ENCODE measurements at regions not wholly inside any gene's neighbourhood (a gene's known extent, or its start where the extent isn't known, plus 50 kb on each side); places are given as distances from the start of the nearest gene placed in this dataset.
"Not testable (repeated sequence)": the region's sequence is repeated elsewhere in the genome, so short reads cannot be mapped to it uniquely, and the experiment has no call there.

DNA sequence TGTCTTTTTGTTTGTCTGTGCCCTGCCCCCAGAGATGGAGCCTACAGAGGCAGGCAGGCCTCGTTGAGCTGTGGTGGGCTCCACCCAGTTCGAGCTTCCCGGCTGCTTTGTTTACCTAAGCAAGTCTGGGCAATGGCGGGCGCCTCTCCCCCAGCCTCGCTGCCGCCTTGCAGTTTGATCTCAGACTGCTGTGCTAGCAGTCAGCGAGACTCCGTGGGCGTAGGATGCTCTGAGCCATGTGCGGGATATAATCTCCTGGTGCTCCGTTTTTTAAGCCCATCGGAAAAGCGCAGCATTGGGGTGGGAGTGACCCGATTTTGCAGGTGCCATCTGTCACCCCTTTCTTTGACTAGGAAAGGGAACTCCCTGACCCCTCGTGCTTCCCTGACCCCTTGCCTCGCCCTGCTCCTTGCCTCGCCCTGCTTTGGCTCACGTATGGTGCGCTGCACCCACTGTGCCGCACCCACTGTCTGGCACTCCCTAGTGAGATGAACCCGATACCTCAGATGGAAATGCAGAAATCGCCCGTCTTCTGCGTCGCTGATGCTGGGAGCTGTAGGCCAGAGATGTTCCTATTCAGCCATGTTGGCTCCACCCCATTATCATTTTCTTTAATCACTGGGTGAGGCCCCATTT is 269.0 kb upstream of the RBMS1 start:
- CTCF ChIA-PET; in situ Hi-C loops (cut with HindIII; ENCODE audit: low pct_unique_long_range_greater_than_20kb, low sequenced_read_pairs); BruUV-seq (replicated peaks); POLR2A ChIA-PET; H3K4me1 ChIP-seq (ENCODE audit: control insufficient read depth, insufficient read depth, low read length); H3K9me3 ChIP-seq (ENCODE audit: control insufficient read depth, insufficient read depth, low read depth, low read length); ATAC-seq; DNase-seq (ENCODE audit: low read depth, low spot score); H3K36me3 ChIP-seq (ENCODE audit: control insufficient read depth, insufficient read depth, low read length); H3K27me3 ChIP-seq (ENCODE audit: control insufficient read depth, insufficient read depth, low read length); intact Hi-C loops (cut with micrococcal nuclease; ENCODE audit: unreplicated experiment); H3K27ac ChIP-seq (ENCODE audit: low read length); H3K4me3 ChIP-seq (ENCODE audit: low read depth in 2 of 2, low read length in 2 of 2): not testable (repeated sequence)

DNA sequence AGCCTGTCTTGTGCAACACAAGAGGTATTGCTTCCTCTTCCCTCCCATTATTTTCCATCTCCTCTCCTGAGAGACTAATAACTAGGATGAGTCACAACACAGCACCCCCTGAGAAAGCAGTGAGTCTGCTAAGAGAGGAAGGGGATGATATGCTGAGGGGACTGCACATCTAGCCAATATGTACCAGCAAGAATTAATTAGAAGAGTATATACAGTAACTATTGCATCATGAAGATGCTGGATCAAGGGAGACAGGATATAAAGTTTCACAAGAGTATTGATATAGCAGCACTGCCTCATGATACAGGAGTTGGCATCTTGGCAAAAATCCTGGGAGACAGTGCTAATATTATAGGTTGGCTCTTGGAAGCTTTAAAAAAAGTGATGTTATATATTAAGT is 289.9 kb upstream of the RBMS1 start:
- ChIA-PET POLR2A (no interaction called here), CTCF (no interaction called here)
- no peaks in the 10 kb centered on the region for H3K4me1 ChIP-seq (ENCODE audit: control insufficient read depth, insufficient read depth, low read length)
- H3K9me3 ChIP-seq (ENCODE audit: control insufficient read depth, insufficient read depth, low read depth, low read length), result no peaks in the 10 kb centered on the region
- ATAC-seq (no peak), DNase-seq (ENCODE audit: low read depth, low spot score) (no peak)
- H3K27me3 ChIP-seq (ENCODE audit: control insufficient read depth, insufficient read depth, low read length), result no peaks in the 10 kb centered on the region
- no peak overlapping the region for H3K4me3 ChIP-seq (ENCODE audit: low read depth in 2 of 2, low read length in 2 of 2)
- H3K36me3 ChIP-seq (ENCODE audit: control insufficient read depth, insufficient read depth, low read length), result no peaks in the 10 kb centered on the region
- no peak overlapping the region for H3K27ac ChIP-seq (ENCODE audit: low read length)
- no TSS peak for BruUV-seq (replicated peaks)
- in situ Hi-C loops (cut with HindIII; ENCODE audit: low pct_unique_long_range_greater_than_20kb, low sequenced_read_pairs), result no loop called here
- TF ChIP-seq, protein P1, sequence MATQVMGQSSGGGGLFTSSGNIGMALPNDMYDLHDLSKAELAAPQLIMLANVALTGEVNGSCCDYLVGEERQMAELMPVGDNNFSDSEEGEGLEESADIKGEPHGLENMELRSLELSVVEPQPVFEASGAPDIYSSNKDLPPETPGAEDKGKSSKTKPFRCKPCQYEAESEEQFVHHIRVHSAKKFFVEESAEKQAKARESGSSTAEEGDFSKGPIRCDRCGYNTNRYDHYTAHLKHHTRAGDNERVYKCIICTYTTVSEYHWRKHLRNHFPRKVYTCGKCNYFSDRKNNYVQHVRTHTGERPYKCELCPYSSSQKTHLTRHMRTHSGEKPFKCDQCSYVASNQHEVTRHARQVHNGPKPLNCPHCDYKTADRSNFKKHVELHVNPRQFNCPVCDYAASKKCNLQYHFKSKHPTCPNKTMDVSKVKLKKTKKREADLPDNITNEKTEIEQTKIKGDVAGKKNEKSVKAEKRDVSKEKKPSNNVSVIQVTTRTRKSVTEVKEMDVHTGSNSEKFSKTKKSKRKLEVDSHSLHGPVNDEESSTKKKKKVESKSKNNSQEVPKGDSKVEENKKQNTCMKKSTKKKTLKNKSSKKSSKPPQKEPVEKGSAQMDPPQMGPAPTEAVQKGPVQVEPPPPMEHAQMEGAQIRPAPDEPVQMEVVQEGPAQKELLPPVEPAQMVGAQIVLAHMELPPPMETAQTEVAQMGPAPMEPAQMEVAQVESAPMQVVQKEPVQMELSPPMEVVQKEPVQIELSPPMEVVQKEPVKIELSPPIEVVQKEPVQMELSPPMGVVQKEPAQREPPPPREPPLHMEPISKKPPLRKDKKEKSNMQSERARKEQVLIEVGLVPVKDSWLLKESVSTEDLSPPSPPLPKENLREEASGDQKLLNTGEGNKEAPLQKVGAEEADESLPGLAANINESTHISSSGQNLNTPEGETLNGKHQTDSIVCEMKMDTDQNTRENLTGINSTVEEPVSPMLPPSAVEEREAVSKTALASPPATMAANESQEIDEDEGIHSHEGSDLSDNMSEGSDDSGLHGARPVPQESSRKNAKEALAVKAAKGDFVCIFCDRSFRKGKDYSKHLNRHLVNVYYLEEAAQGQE (IDR thresholded peaks at IDR 0.05; ENCODE audit: insufficient read depth in 1 of 2, low read depth in 2 of 2, low read length in 1 of 2), result no peak
- TF ChIP-seq, protein P2, sequence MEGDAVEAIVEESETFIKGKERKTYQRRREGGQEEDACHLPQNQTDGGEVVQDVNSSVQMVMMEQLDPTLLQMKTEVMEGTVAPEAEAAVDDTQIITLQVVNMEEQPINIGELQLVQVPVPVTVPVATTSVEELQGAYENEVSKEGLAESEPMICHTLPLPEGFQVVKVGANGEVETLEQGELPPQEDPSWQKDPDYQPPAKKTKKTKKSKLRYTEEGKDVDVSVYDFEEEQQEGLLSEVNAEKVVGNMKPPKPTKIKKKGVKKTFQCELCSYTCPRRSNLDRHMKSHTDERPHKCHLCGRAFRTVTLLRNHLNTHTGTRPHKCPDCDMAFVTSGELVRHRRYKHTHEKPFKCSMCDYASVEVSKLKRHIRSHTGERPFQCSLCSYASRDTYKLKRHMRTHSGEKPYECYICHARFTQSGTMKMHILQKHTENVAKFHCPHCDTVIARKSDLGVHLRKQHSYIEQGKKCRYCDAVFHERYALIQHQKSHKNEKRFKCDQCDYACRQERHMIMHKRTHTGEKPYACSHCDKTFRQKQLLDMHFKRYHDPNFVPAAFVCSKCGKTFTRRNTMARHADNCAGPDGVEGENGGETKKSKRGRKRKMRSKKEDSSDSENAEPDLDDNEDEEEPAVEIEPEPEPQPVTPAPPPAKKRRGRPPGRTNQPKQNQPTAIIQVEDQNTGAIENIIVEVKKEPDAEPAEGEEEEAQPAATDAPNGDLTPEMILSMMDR (IDR thresholded peaks at IDR 0.05), result no peak
- TF ChIP-seq POLR2AphosphoS5 (IDR thresholded peaks at IDR 0.05; ENCODE audit: low read depth, low read length), result no peak
- no peak for TF ChIP-seq TCF7L2 (IDR thresholded peaks at IDR 0.05; ENCODE audit: low read depth, low read length)
- TF ChIP-seq SIN3A (IDR thresholded peaks at IDR 0.05; ENCODE audit: borderline replicate concordance, insufficient read depth, low read depth, low read length), result no peak
- intact Hi-C loops (cut with micrococcal nuclease; ENCODE audit: unreplicated experiment), result no loop called here

DNA sequence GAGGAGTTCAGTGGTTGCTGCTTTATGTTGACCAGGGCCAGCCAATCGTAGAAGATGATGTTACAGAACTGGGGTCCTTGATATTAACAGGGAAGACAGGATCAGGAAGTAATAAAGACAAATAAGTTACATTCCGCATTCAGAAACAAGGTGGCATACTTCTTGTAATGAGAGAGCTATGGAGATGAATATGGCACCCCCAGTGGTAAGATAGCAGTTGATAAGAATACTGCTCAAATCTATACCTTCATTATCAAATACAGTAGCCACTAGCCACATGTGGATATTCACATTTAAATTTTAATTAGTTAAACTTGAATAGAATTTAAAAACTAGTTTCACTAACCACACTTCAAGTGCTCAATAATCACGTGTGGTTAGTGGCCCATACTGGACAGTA is 290.4 kb upstream of the RBMS1 start:
- POLR2A ChIA-PET, result no interaction called here
- CTCF ChIA-PET, result no interaction called here
- in situ Hi-C loops (cut with HindIII; ENCODE audit: low pct_unique_long_range_greater_than_20kb, low sequenced_read_pairs) (no loop called here), intact Hi-C loops (cut with micrococcal nuclease; ENCODE audit: unreplicated experiment) (no loop called here)
- Histone ChIP-seq H3K27ac (ENCODE audit: low read length) (no peak overlapping the region), H3K9me3 (ENCODE audit: control insufficient read depth, insufficient read depth, low read depth, low read length) (no peaks in the 10 kb centered on the region), H3K27me3 (ENCODE audit: control insufficient read depth, insufficient read depth, low read length) (no peaks in the 10 kb centered on the region), H3K4me1 (ENCODE audit: control insufficient read depth, insufficient read depth, low read length) (no peaks in the 10 kb centered on the region), H3K4me3 (ENCODE audit: low read depth in 2 of 2, low read length in 2 of 2) (no peak overlapping the region), H3K36me3 (ENCODE audit: control insufficient read depth, insufficient read depth, low read length) (no peaks in the 10 kb centered on the region)
- BruUV-seq (replicated peaks), result no TSS peak
- no peak for TF ChIP-seq POLR2AphosphoS5 (IDR thresholded peaks at IDR 0.05; ENCODE audit: low read depth, low read length)
- no peak for TF ChIP-seq SIN3A (IDR thresholded peaks at IDR 0.05; ENCODE audit: borderline replicate concordance, insufficient read depth, low read depth, low read length)
- no peak for TF ChIP-seq TCF7L2 (IDR thresholded peaks at IDR 0.05; ENCODE audit: low read depth, low read length)
- TF ChIP-seq, protein P1 (IDR thresholded peaks at IDR 0.05; ENCODE audit: insufficient read depth in 1 of 2, low read depth in 2 of 2, low read length in 1 of 2), result no peak
- TF ChIP-seq, protein P2 (IDR thresholded peaks at IDR 0.05), result no peak; the same call in 1 of the 2 replicates
- DNase-seq (ENCODE audit: low read depth, low spot score) (no peak), ATAC-seq (no peak)

Measured in Panc1 (cell line).